K562 (cell line): ENCODE measurements at regions not wholly inside any gene's neighbourhood (a gene's known extent, or its start where the extent isn't known, plus 50 kb on each side); places are given as distances from the start of the nearest gene placed in this dataset.

Source experiments
- CHCHD3 ChIP-seq: fragments of 250-450 bp; sonication (Bioruptor Pico); IDR thresholded peaks from 2 replicates; pipeline ENCODE4 v2.1.2; 2022; ENCODE audit warnings: mild to moderate bottlenecking
- DIDO1 ChIP-seq: fragments of 450-650 bp; IDR thresholded peaks from 2 replicates; pipeline ENCODE4 v1.6.1; 2016; ENCODE audit warnings: low read depth, missing biosample characterization, missing genetic modification characterization
- U2AF1 ChIP-seq: fragments of 200-400 bp; formaldehyde crosslinking; optimal IDR thresholded peaks from 2 replicates; pipeline ENCODE3; 2017; ENCODE audit warnings: mild to moderate bottlenecking, low read depth, low read length, moderate library complexity
- ZNF830 ChIP-seq: fragments of 250-450 bp; sonication (Bioruptor Pico); IDR thresholded peaks from 2 replicates; pipeline ENCODE4 v1.5.0; 2021; ENCODE audit warnings: mild to moderate bottlenecking
- TF ChIP-seq, protein P1 (sequence below): sonication (generic); formaldehyde crosslinking; IDR thresholded peaks from 2 replicates; pipeline ENCODE4 v1.8.1; 2023; ENCODE audit warnings: mild to moderate bottlenecking, missing genetic modification reagents
- TF ChIP-seq, protein P2 (sequence below): fragments of 250-450 bp; sonication (Bioruptor Pico); IDR thresholded peaks from 2 replicates; pipeline ENCODE4 v1.4.0; 2020; ENCODE audit warnings: mild to moderate bottlenecking
- TF ChIP-seq, protein P3 (sequence below), 3 experiments: IDR thresholded peaks in 2 of 3; conservative IDR thresholded peaks in 1 of 3; 2 replicates each; pipeline ENCODE4 v1.5.1; 2011 to 2012; ENCODE audit warnings: low read length in 3 of 3, mild to moderate bottlenecking in 3 of 3, control low read depth in 2 of 3, improper control_type of control experiment in 1 of 3, inconsistent platforms in 1 of 3, low read depth in 1 of 3, mixed read lengths in 1 of 3, moderate library complexity in 1 of 3; ENCODE audit not compliant: insufficient read depth in 2 of 3
- TF ChIP-seq, protein P4 (sequence below), 2 experiments: fragments of 450-650 bp; IDR thresholded peaks; 2 replicates each; pipeline ENCODE4 v1.6.1; 2016; ENCODE audit warnings: mild to moderate bottlenecking in 2 of 2, borderline replicate concordance in 1 of 2, low read depth in 1 of 2, moderate library complexity in 1 of 2

DNA sequence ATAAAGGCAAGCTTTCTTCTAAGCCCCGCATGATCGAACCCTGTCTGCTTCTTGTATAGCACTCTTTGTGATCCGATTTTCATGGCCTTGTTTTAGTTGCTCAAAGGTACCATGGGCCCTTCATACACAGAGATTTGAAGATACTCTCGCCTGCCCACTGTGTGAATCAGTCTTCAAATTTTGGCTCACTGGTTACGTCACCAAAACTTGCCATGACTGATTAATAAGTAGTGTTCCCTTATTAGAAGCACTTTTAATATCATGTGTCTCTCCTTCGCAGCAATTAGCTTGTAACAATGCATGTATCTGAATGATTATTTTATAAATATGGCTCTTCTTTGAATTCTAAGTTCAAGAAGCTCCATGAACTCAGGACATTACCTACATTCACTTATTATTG is 880.5 kb downstream of the STPG2 start:
- TF ChIP-seq, protein P1, sequence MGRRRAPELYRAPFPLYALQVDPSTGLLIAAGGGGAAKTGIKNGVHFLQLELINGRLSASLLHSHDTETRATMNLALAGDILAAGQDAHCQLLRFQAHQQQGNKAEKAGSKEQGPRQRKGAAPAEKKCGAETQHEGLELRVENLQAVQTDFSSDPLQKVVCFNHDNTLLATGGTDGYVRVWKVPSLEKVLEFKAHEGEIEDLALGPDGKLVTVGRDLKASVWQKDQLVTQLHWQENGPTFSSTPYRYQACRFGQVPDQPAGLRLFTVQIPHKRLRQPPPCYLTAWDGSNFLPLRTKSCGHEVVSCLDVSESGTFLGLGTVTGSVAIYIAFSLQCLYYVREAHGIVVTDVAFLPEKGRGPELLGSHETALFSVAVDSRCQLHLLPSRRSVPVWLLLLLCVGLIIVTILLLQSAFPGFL (CRISPR knock-in tag): no peak
- TF ChIP-seq, protein P2, sequence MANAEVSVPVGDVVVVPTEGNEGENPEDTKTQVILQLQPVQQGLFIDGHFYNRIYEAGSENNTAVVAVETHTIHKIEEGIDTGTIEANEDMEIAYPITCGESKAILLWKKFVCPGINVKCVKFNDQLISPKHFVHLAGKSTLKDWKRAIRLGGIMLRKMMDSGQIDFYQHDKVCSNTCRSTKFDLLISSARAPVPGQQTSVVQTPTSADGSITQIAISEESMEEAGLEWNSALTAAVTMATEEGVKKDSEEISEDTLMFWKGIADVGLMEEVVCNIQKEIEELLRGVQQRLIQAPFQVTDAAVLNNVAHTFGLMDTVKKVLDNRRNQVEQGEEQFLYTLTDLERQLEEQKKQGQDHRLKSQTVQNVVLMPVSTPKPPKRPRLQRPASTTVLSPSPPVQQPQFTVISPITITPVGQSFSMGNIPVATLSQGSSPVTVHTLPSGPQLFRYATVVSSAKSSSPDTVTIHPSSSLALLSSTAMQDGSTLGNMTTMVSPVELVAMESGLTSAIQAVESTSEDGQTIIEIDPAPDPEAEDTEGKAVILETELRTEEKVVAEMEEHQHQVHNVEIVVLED (CRISPR knock-in tag): no peak
- TF ChIP-seq U2AF1: no peak
- TF ChIP-seq, protein P3, sequence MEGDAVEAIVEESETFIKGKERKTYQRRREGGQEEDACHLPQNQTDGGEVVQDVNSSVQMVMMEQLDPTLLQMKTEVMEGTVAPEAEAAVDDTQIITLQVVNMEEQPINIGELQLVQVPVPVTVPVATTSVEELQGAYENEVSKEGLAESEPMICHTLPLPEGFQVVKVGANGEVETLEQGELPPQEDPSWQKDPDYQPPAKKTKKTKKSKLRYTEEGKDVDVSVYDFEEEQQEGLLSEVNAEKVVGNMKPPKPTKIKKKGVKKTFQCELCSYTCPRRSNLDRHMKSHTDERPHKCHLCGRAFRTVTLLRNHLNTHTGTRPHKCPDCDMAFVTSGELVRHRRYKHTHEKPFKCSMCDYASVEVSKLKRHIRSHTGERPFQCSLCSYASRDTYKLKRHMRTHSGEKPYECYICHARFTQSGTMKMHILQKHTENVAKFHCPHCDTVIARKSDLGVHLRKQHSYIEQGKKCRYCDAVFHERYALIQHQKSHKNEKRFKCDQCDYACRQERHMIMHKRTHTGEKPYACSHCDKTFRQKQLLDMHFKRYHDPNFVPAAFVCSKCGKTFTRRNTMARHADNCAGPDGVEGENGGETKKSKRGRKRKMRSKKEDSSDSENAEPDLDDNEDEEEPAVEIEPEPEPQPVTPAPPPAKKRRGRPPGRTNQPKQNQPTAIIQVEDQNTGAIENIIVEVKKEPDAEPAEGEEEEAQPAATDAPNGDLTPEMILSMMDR (IDR thresholded peaks at IDR 0.05 in 2 of 3, conservative IDR thresholded peaks at IDR 0.05 in 1 of 3; ENCODE audit: insufficient read depth in 2 of 3, low read depth in 1 of 3, low read length in 3 of 3): no peak
- no peak for TF ChIP-seq ZNF830 (CRISPR knock-in tag)
- no peak for TF ChIP-seq CHCHD3 (CRISPR knock-in tag)
- TF ChIP-seq, protein P4, sequence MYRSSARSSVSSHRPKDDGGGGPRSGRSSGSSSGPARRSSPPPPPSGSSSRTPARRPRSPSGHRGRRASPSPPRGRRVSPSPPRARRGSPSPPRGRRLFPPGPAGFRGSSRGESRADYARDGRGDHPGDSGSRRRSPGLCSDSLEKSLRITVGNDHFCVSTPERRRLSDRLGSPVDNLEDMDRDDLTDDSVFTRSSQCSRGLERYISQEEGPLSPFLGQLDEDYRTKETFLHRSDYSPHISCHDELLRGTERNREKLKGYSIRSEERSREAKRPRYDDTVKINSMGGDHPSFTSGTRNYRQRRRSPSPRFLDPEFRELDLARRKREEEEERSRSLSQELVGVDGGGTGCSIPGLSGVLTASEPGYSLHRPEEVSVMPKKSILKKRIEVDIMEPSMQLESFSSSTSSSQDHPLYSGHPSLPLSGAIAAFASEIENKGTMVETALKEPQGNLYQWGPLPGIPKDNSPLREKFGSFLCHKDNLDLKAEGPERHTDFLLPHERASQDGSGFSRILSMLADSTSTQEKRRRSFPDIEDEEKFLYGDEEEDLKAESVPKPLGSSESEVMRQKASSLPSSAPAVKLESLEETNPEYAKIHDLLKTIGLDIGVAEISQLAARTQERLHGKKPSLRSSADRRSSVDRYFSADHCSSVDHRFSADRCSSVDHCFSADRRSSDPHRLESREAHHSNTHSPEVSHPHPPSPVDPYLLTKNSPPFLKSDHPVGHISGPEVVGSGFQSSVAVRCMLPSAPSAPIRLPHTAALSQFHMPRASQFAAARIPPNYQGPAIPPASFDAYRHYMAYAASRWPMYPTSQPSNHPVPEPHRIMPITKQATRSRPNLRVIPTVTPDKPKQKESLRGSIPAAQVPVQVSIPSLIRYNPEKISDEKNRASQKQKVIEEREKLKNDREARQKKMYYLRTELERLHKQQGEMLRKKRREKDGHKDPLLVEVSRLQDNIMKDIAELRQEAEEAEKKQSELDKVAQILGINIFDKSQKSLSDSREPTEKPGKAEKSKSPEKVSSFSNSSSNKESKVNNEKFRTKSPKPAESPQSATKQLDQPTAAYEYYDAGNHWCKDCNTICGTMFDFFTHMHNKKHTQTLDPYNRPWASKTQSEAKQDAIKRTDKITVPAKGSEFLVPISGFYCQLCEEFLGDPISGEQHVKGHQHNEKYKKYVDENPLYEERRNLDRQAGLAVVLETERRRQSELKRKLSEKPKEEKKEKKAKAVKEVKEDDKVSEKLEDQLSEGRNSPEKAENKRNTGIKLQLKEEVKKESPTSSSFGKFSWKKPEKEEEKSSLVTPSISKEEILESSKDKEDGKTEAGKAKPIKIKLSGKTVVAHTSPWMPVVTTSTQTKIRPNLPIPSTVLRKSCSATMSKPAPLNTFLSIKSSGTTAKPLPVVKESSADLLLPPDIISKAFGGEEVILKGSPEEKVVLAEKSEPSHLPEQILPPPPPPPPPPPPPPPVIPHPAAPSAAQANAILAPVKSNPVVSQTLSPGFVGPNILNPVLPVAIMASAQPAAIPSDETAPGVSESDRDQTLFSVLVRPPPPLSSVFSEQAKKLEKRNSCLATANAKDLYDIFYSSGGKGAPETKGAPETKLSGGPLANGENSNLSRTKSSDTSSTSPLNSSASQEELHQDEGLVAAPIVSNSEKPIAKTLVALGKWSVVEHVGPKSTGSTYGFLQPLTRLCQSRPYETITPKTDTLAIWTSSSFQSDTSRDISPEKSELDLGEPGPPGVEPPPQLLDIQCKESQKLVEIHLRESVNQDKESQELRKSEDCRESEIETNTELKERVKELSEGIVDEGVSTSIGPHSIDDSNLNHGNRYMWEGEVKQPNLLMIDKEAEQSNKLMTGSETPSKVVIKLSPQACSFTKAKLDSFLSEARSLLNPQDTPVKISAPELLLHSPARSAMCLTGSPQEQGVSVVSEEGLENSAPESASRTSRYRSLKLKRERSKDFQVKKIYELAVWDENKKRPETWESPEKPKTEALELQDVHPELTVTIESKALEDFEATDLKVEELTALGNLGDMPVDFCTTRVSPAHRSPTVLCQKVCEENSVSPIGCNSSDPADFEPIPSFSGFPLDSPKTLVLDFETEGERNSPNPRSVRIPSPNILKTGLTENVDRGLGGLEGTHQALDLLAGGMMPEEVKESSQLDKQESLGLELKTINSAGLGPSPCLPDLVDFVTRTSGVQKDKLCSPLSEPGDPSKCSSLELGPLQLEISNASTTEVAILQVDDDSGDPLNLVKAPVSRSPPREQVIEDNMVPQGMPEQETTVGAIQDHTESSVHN (IDR thresholded peaks at IDR 0.05; ENCODE audit: borderline replicate concordance in 1 of 2, low read depth in 1 of 2): no peak
- no peak for TF ChIP-seq DIDO1
